Endodermal cell (in vitro differentiated cells): ENCODE measurements at regions not wholly inside any gene's neighbourhood (a gene's known extent, or its start where the extent isn't known, plus 50 kb on each side); places are given as distances from the start of the nearest gene placed in this dataset.

Experiments used
- DNase-seq: peaks from one replicate; pipeline ENCODE4 v3.0.0-alpha.2; 2017
- H3K27ac ChIP-seq: 2 replicates; pipeline ENCODE4 v1.5.1; 2013; ENCODE audit warnings: mild to moderate bottlenecking, low read depth, low read length, moderate library complexity
- H3K27me3 ChIP-seq: 2 replicates; pipeline ENCODE4 v1.6.1; 2013; ENCODE audit warnings: mild to moderate bottlenecking, low read length, moderate library complexity; ENCODE audit not compliant: insufficient read depth, control insufficient read depth, poor library complexity, severe bottlenecking
- H3K36me3 ChIP-seq: 2 replicates; pipeline ENCODE4 v1.7.0; 2013; ENCODE audit warnings: mild to moderate bottlenecking, low read length, moderate library complexity; ENCODE audit not compliant: control insufficient read depth, insufficient read depth
- H3K4me1 ChIP-seq: one replicate; pipeline ENCODE4 v1.7.0; 2013; ENCODE audit warnings: low read length; ENCODE audit not compliant: control insufficient read depth, insufficient read depth
- H3K4me3 ChIP-seq: 2 replicates; pipeline ENCODE4 v1.5.1; 2013; ENCODE audit warnings: mild to moderate bottlenecking, low read length, moderate library complexity
- H3K9ac ChIP-seq: 2 replicates; pipeline ENCODE4 v1.6.1; 2013; ENCODE audit warnings: mild to moderate bottlenecking, low read length, moderate library complexity; ENCODE audit not compliant: poor library complexity, severe bottlenecking; ENCODE audit errors: extremely low read depth
- H3K9me3 ChIP-seq: 2 replicates; pipeline ENCODE4 v1.6.1; 2013; ENCODE audit warnings: mild to moderate bottlenecking, low read length, moderate library complexity; ENCODE audit not compliant: control insufficient read depth
- H3K27ac Mint-ChIP-seq: 2 replicates; pipeline ENCODE4 v1.8.0; 2020; ENCODE audit warnings: mixed read lengths
- H3K27me3 Mint-ChIP-seq: 2 replicates; pipeline ENCODE4 v1.8.0; 2021; ENCODE audit warnings: mild to moderate bottlenecking, mixed read lengths; ENCODE audit not compliant: insufficient read depth
- H3K36me3 Mint-ChIP-seq: 2 replicates; pipeline ENCODE4 v1.8.0; 2020; ENCODE audit warnings: low read depth, mixed read lengths
- H3K4me1 Mint-ChIP-seq: 2 replicates; pipeline ENCODE4 v1.8.0; 2020; ENCODE audit warnings: mixed read lengths
- H3K4me3 Mint-ChIP-seq: 2 replicates; pipeline ENCODE4 v1.8.0; 2020; ENCODE audit warnings: mild to moderate bottlenecking, moderate library complexity, mixed read lengths
- H3K9me3 Mint-ChIP-seq: 2 replicates; pipeline ENCODE4 v1.8.0; 2020; ENCODE audit warnings: mild to moderate bottlenecking, mixed read lengths
- WGBS, 2 experiments: methylation state at CpG; one replicate each; pipeline versions ENCODE4 v1.1.5 to v1.1.7; 2013; ENCODE audit warnings: missing lambda C conversion rate in 2 of 2, mixed read lengths in 1 of 2; ENCODE audit not compliant: insufficient coverage in 1 of 2, insufficient read length in 1 of 2; 5-methylcytosine and 5-hydroxymethylcytosine counted together
- TF ChIP-seq, protein P1 (sequence below): fragments of 200-600 bp; sonication (generic); conservative IDR thresholded peaks from 2 replicates; pipeline ENCODE4 v1.5.0; 2021; ENCODE audit warnings: antibody characterized with exemption, mild to moderate bottlenecking

DNA sequence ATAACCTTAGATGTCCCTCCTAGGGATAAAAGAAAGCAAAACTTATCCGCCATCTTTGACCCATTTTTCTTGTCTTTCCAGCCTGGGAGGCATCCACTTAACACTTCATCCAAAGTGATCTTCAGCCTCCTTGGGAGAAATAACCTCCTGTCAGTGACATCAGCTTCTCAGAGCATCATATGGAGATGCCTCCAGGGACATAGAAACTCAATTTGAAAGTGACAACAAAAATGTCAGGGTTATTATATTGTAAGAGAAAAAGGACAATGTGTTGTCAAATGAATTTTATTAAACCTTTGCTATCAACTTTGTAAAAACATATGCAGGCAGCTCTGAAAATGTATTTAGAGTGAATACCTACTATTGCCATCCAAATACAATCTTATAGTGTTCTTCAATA lies 371.2 kb upstream of the ADARB2 start:
- Mint-ChIP-seq H3K4me1 (no peaks in the 10 kb centered on the region), H3K4me3 (no peak overlapping the region), H3K9me3 (peaks cover 5% of the 10 kb centered on the region), H3K27me3 (no peaks in the 10 kb centered on the region), H3K27ac (no peak overlapping the region), H3K36me3 (no peaks in the 10 kb centered on the region)
- H3K9me3 ChIP-seq: no peaks in the 10 kb centered on the region
- no peak overlapping the region for H3K27ac ChIP-seq
- no peak for DNase-seq
- 86 to 100% methylated on average over 1 of the region's 1 CpG for whole genome bisulfite sequencing, 2 experiments
- H3K4me3 ChIP-seq: no peak overlapping the region
- no peak overlapping the region for H3K9ac ChIP-seq
- H3K36me3 ChIP-seq: no peaks in the 10 kb centered on the region
- H3K4me1 ChIP-seq: no peaks in the 10 kb centered on the region
- TF ChIP-seq, protein P1, sequence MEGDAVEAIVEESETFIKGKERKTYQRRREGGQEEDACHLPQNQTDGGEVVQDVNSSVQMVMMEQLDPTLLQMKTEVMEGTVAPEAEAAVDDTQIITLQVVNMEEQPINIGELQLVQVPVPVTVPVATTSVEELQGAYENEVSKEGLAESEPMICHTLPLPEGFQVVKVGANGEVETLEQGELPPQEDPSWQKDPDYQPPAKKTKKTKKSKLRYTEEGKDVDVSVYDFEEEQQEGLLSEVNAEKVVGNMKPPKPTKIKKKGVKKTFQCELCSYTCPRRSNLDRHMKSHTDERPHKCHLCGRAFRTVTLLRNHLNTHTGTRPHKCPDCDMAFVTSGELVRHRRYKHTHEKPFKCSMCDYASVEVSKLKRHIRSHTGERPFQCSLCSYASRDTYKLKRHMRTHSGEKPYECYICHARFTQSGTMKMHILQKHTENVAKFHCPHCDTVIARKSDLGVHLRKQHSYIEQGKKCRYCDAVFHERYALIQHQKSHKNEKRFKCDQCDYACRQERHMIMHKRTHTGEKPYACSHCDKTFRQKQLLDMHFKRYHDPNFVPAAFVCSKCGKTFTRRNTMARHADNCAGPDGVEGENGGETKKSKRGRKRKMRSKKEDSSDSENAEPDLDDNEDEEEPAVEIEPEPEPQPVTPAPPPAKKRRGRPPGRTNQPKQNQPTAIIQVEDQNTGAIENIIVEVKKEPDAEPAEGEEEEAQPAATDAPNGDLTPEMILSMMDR: no peak
- H3K27me3 ChIP-seq: no peaks in the 10 kb centered on the region

DNA sequence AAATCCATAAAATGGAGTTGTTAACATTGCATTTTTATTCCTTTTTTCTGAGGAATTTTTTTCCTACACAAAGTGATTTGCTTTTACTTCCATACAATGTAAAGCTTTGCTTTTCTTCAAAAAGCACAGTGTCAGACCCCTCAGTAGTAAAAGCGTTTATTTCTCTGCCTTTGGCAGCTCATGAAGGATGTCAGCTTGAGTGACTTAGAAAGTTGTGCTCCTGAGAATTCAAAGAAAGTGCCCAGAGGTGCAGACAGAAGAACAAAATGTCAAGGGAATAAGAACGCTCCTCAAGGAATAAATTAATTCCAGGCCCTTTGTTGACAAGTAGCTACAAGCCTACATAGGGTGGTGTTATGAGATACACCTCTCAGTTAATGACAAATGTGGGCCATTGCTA lies 369.3 kb upstream of the ADARB2 start:
- Mint-ChIP-seq H3K36me3 (no peaks in the 10 kb centered on the region), H3K4me3 (no peak overlapping the region), H3K27ac (no peak overlapping the region), H3K4me1 (no peaks in the 10 kb centered on the region), H3K27me3 (no peaks in the 10 kb centered on the region), H3K9me3 (peaks cover 5% of the 10 kb centered on the region)
- H3K9me3 ChIP-seq: no peaks in the 10 kb centered on the region
- no peaks in the 10 kb centered on the region for H3K4me1 ChIP-seq
- no peaks in the 10 kb centered on the region for H3K36me3 ChIP-seq
- 86 to 94% methylated on average over 2 of the region's 2 CpGs for WGBS, 2 experiments
- DNase-seq: no peak
- TF ChIP-seq, protein P1: no peak
- no peak overlapping the region for H3K4me3 ChIP-seq
- H3K9ac ChIP-seq: no peak overlapping the region
- no peak overlapping the region for H3K27ac ChIP-seq
- no peaks in the 10 kb centered on the region for H3K27me3 ChIP-seq

DNA sequence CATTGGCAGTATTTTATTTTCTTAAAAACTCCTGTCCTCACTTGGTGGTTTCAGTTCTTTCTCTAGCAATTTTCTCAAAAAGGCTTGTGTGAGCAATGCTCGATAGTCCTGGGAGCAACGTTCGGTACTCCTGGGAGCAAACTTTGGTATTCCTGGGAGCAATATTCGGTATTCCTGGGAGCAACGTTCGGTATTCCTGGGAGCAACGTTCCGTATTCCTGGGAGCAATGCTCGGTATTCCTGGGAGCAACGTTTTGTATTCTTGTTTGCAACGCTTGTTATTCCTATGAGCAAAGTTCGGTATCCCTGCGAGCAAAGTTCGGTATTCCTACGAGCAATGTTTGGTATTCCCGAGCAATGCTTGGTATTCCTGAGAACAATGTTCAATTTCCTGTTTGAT lies 362.0 kb upstream of the ADARB2 start:
- no peak overlapping the region for H3K4me3 ChIP-seq

More for the DNA sequence above, 362.0 kb upstream of the ADARB2 start:
- no peak overlapping the region for H3K4me3 Mint-ChIP-seq
- H3K36me3 ChIP-seq: no peaks in the 10 kb centered on the region
- WGBS, 2 experiments: 95% methylated on average over 16 of the region's 16 CpGs
- no peak overlapping the region for H3K27ac Mint-ChIP-seq
- H3K27ac ChIP-seq: no peak overlapping the region
- H3K4me1 ChIP-seq: no peaks in the 10 kb centered on the region
- H3K27me3 Mint-ChIP-seq: no peaks in the 10 kb centered on the region
- H3K27me3 ChIP-seq: no peaks in the 10 kb centered on the region
- no peak overlapping the region for H3K9ac ChIP-seq
- no peak for DNase-seq
- no peaks in the 10 kb centered on the region for H3K36me3 Mint-ChIP-seq
- no peaks in the 10 kb centered on the region for H3K9me3 ChIP-seq
- no peaks in the 10 kb centered on the region for H3K4me1 Mint-ChIP-seq
- peaks cover 8% of the 10 kb centered on the region for H3K9me3 Mint-ChIP-seq
- TF ChIP-seq, protein P1: no peak
